ENCODE measurements at regions not wholly inside any gene's neighbourhood (a gene's known extent, or its start where the extent isn't known, plus 50 kb on each side); places are given as distances from the start of the nearest gene placed in this dataset.

- H3K4me3 ChIP-seq (ENCODE audit: low read depth, low read length): no peak overlapping the region
- TF ChIP-seq CTCF (conservative IDR thresholded peaks at IDR 0.05; ENCODE audit: low read depth, low read length): no peak
- no peak for DNase-seq (ENCODE audit: low read depth)
Measured at GRCh38 chr12:67594888-67595287, 53.7 kb upstream of the DYRK2 start.

DNA sequence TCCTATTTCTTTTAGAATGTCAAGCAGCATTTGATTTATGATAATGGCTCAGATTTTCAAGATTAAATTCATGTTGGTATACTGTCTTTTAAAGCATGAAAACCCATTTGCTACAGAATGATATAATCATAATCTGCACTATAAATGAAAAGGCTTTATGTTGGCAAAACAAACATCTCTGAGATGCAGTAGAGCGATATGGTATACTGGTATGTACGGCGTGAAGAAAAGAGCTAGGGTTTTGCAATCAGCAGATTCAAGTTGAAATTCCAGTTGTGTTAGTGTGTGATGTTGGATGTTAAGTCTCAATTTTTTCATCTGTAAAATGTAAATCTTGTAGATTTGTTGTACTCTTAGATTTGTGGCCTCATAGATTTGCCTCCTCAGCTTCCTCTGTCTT is 53.2 kb upstream of the DYRK2 start:
- DNase-seq (ENCODE audit: low read depth): no peak
- no peak for TF ChIP-seq CTCF (conservative IDR thresholded peaks at IDR 0.05; ENCODE audit: low read depth, low read length)
- no peak overlapping the region for H3K4me3 ChIP-seq (ENCODE audit: low read depth, low read length)

DNA sequence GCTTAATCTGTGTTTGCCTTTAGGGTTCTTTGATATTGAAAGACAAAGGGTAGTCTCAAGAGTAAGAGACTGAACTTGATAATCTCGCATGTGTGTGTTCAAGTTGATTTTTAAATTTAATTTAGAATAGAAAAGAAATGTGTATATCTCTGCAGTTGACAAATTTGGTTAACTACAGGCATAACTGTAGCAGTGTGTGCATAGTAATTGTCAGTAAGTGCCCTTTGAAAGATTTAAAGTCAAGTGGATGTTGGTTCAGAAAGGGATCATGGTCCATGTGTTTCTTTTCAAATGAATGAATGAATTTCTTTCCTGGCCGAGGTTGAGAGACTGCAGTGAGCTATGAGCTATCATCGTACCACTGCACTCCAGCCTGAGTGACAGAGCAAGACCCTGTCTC is 49.9 kb upstream of the DYRK2 start:
- no peak overlapping the region for H3K4me3 ChIP-seq (ENCODE audit: low read depth, low read length)
- no peak for DNase-seq (ENCODE audit: low read depth)
- no peak for TF ChIP-seq CTCF (conservative IDR thresholded peaks at IDR 0.05; ENCODE audit: low read depth, low read length)
